ENCODE measurements at regions not wholly inside any gene's neighbourhood (a gene's known extent, or its start where the extent isn't known, plus 50 kb on each side); places are given as distances from the start of the nearest gene placed in this dataset.

DNA sequence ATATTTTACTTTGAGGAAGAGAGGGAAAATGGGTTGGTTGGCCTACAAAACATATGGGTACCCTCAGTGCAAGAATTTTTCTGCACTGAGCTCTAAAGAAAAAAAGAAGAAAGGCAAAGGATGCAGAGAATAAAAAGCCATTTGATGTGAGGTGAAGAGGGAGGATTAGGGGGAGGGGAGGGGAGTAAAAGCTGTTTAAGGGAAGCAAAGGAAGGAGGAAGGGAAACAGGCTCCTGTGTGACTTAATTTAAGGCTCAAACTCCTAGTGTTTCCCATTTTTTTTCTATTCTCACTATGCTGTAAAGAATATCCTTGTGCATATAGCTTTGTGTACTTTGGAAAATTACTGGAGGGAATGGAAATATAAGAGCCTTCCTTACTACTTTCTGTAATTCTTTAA is 78.7 kb downstream of the NKX2-1 start:
- no peak overlapping the region for H3K27ac Mint-ChIP-seq
- peaks cover 48% of the 10 kb centered on the region for H3K4me1 Mint-ChIP-seq
- H3K4me3 Mint-ChIP-seq, result no peak overlapping the region
- DNase-seq (ENCODE audit: low spot score), result no peak
- H3K36me3 Mint-ChIP-seq, result no peaks in the 10 kb centered on the region
- H3K27me3 Mint-ChIP-seq (ENCODE audit: low read depth), result peaks cover 88% of the 10 kb centered on the region
- no peaks in the 10 kb centered on the region for H3K9me3 Mint-ChIP-seq
- POLR2A ChIA-PET, result interaction anchor here (0.5 to 1.0 kb wide), 2 partner anchors 121 to 461 kb away, joined by 3 read pairs; no protein-coding TSS in a partner anchor
- no peak for ATAC-seq
- CTCF ChIA-PET, result interaction anchor here (0.8 to 3.6 kb wide), 4 partner anchors 9 to 84 kb away, joined by 3 to 28 read pairs (median 4); no protein-coding TSS in a partner anchor
- TF ChIP-seq HMGXB4 (CRISPR knock-in tag; IDR thresholded peaks at IDR 0.05), result no peak
- no peak for TF ChIP-seq ZNF263 (CRISPR knock-in tag; IDR thresholded peaks at IDR 0.05; ENCODE audit: low read depth)
- TF ChIP-seq ZBTB21 (CRISPR knock-in tag; IDR thresholded peaks at IDR 0.05; ENCODE audit: borderline replicate concordance), result no peak

DNA sequence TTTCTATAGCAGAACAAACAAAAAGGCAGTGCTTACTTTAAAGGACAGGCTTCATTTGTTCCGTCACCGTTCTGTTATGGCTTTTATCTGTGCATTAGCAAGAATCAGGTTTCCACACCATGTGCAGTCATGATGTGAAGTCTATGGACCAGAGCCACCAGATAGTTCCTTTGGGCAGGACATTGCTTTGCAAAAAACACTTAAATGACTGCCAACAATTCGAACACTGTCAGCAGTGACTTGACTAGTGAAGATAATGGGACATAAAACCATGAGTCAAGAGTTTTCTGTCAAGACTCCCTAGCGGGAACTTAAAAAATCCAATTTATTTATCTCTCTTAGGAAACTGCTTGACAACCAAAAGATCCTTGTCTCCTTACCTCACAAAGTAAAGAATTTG is 80.3 kb downstream of the NKX2-1 start:
- no peak for TF ChIP-seq TEAD4 (CRISPR knock-in tag; IDR thresholded peaks at IDR 0.05)
- TF ChIP-seq, protein P1, sequence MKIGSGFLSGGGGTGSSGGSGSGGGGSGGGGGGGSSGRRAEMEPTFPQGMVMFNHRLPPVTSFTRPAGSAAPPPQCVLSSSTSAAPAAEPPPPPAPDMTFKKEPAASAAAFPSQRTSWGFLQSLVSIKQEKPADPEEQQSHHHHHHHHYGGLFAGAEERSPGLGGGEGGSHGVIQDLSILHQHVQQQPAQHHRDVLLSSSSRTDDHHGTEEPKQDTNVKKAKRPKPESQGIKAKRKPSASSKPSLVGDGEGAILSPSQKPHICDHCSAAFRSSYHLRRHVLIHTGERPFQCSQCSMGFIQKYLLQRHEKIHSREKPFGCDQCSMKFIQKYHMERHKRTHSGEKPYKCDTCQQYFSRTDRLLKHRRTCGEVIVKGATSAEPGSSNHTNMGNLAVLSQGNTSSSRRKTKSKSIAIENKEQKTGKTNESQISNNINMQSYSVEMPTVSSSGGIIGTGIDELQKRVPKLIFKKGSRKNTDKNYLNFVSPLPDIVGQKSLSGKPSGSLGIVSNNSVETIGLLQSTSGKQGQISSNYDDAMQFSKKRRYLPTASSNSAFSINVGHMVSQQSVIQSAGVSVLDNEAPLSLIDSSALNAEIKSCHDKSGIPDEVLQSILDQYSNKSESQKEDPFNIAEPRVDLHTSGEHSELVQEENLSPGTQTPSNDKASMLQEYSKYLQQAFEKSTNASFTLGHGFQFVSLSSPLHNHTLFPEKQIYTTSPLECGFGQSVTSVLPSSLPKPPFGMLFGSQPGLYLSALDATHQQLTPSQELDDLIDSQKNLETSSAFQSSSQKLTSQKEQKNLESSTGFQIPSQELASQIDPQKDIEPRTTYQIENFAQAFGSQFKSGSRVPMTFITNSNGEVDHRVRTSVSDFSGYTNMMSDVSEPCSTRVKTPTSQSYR (CRISPR knock-in tag; IDR thresholded peaks at IDR 0.05), result no peak
- Mint-ChIP-seq H3K27me3 (ENCODE audit: low read depth) (peaks cover 76% of the 10 kb centered on the region), H3K36me3 (no peaks in the 10 kb centered on the region), H3K27ac (no peak overlapping the region), H3K4me1 (peaks cover 52% of the 10 kb centered on the region), H3K9me3 (no peaks in the 10 kb centered on the region), H3K4me3 (no peak overlapping the region)
- no peak for ATAC-seq
- POLR2A ChIA-PET, result no interaction called here
- DNase-seq (ENCODE audit: low spot score), result no peak
- CTCF ChIA-PET, result no interaction called here

DNA sequence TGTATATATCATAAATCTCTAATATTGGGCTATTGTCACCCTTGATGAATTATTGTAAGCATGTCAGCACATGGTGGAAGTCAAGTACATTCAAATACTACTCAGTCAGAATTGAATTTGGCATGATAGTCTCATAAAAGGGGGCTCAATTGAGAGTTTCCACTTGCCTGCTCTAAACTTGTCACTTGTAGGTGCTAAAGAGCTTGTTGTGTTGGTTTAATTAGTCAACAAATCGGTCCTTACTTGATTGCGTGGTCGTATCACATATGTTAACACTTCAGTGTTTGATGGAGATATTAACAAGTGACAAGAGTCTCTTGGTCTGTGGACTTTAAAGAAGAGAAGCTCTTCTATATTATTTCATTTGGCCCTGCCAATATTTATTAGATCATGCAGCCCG is 81.1 kb downstream of the NKX2-1 start:
- H3K9me3 Mint-ChIP-seq, result no peaks in the 10 kb centered on the region
- H3K27me3 Mint-ChIP-seq (ENCODE audit: low read depth), result peaks cover 68% of the 10 kb centered on the region
- DNase-seq (ENCODE audit: low spot score), result no peak
- ChIA-PET POLR2A (interaction anchor here (0.5 kb wide), 1 partner anchor 391 kb away, joined by 3 read pairs; no protein-coding TSS in a partner anchor), CTCF (interaction anchor here (1.7 to 2.1 kb wide), 2 partner anchors 11 to 86 kb away, joined by 6 to 7 read pairs; no protein-coding TSS in a partner anchor)
- no peaks in the 10 kb centered on the region for H3K36me3 Mint-ChIP-seq
- ATAC-seq, result no peak
- no peak overlapping the region for H3K4me3 Mint-ChIP-seq
- no peak overlapping the region for H3K27ac Mint-ChIP-seq
- H3K4me1 Mint-ChIP-seq, result peaks cover 50% of the 10 kb centered on the region
- TF ChIP-seq ZNF263 (CRISPR knock-in tag; IDR thresholded peaks at IDR 0.05; ENCODE audit: low read depth), result no peak
- TF ChIP-seq GABPB1 (CRISPR knock-in tag; IDR thresholded peaks at IDR 0.05), result no peak
- no peak for TF ChIP-seq NFYB (CRISPR knock-in tag; conservative IDR thresholded peaks at IDR 0.05; ENCODE audit: low read depth)
- no peak for TF ChIP-seq ELF4 (CRISPR knock-in tag; IDR thresholded peaks at IDR 0.05; ENCODE audit: low read depth)
- TF ChIP-seq, protein P2, sequence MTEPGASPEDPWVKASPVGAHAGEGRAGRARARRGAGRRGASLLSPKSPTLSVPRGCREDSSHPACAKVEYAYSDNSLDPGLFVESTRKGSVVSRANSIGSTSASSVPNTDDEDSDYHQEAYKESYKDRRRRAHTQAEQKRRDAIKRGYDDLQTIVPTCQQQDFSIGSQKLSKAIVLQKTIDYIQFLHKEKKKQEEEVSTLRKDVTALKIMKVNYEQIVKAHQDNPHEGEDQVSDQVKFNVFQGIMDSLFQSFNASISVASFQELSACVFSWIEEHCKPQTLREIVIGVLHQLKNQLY (CRISPR knock-in tag; IDR thresholded peaks at IDR 0.05), result no peak
- no peak for TF ChIP-seq USF2 (CRISPR knock-in tag; IDR thresholded peaks at IDR 0.05)
- no peak for TF ChIP-seq IRF1 (CRISPR knock-in tag; IDR thresholded peaks at IDR 0.05)
- no peak for TF ChIP-seq MYBL2 (CRISPR knock-in tag; IDR thresholded peaks at IDR 0.05)
- TF ChIP-seq CBFB (CRISPR knock-in tag; IDR thresholded peaks at IDR 0.05; ENCODE audit: low read depth), result no peak
- TF ChIP-seq IRF2 (CRISPR knock-in tag; IDR thresholded peaks at IDR 0.05; ENCODE audit: borderline replicate concordance, low read depth), result no peak
- TF ChIP-seq ZNF232 (CRISPR knock-in tag; IDR thresholded peaks at IDR 0.05), result no peak
- no peak for TF ChIP-seq ZNF423 (CRISPR knock-in tag; IDR thresholded peaks at IDR 0.05)
